Upper lobe of right lung (tissue), 1 donor: ENCODE measurements at regions not wholly inside any gene's neighbourhood (a gene's known extent, or its start where the extent isn't known, plus 50 kb on each side); places are given as distances from the start of the nearest gene placed in this dataset.
"Not testable (repeated sequence)": the region's sequence is repeated elsewhere in the genome, so short reads cannot be mapped to it uniquely, and the experiment has no call there.

ENCODE experiments used
- ATAC-seq: fragments of 200-7000 bp; cut with Tn5 transposase; one replicate; pipeline ENCODE4 v1.9.1; 2020; ENCODE audit warnings: mild to moderate bottlenecking, moderate library complexity
- DNase-seq: peaks from one replicate; pipeline ENCODE4 v3.0.0-alpha.2; 2020
- H3K27ac ChIP-seq: fragments of 200-600 bp; one replicate; pipeline ENCODE4 v1.8.0; 2022
- H3K27me3 ChIP-seq: fragments of 200-600 bp; one replicate; pipeline ENCODE4 v1.8.0; 2022; ENCODE audit warnings: mild to moderate bottlenecking
- H3K36me3 ChIP-seq: fragments of 200-600 bp; one replicate; pipeline ENCODE4 v1.8.0; 2022
- H3K4me1 ChIP-seq: fragments of 200-600 bp; one replicate; pipeline ENCODE4 v1.8.0; 2022
- H3K4me3 ChIP-seq: fragments of 200-600 bp; one replicate; pipeline ENCODE4 v1.8.0; 2022; ENCODE audit warnings: mild to moderate bottlenecking
- H3K9me3 ChIP-seq: fragments of 200-600 bp; one replicate; pipeline ENCODE4 v1.8.0; 2022
- intact Hi-C: fragments of 100-400 bp; cut with DNase I; formaldehyde crosslinking; loops from one replicate; pipeline ENCODE4 v1.11.0; 2022
- TF ChIP-seq, protein P1 (sequence below): fragments of 200-600 bp; IDR thresholded peaks from one replicate; pipeline ENCODE4 v1.8.0; 2022; ENCODE audit warnings: antibody characterized with exemption
- donor health status: DM: no; HTN: yes; CAD: no; lungs with severe emphysema.

DNA sequence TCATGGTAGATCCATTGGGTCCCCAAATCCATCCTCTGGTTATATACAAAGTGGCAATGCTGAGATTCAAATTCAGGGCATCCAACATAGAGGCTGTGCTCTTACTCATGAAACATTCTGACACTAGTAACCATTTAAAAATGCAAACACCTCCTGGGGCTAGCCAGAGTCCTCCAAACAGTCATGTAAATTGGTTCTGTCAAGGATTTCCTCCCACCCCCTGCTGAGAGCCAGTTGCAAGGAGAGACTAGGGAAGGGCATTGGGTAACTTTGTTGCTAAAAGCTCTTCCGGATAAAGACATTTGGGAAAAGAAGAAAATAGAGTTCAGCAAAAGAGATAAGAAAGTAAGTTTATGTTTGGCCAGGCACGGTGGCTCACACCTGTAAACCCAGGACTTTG lies 58.3 kb downstream of the ART5 start:
- H3K4me1 ChIP-seq, intact Hi-C loops, H3K27me3 ChIP-seq, H3K36me3 ChIP-seq, DNase-seq, H3K27ac ChIP-seq, H3K9me3 ChIP-seq, ATAC-seq, H3K4me3 ChIP-seq: not testable (repeated sequence)

DNA sequence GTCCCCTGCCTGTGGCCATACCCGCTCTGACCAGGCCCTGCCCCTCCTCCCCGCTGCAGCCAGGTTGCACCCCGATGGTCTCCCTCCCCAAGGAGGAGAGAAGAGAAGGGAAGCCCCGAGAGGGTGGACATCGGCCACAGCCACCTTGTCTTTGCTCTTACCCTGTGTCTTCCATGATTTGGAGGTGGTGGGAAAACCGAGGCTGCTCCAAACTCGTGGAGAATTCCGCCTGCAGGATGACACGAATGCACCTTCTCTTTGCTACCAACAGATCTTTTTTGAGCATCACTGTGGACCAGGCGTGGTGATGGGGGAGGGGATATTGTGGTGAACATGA lies 60.4 kb downstream of the ART5 start:
- H3K9me3 ChIP-seq, H3K4me1 ChIP-seq, H3K27me3 ChIP-seq, H3K27ac ChIP-seq, DNase-seq, H3K4me3 ChIP-seq, intact Hi-C loops, H3K36me3 ChIP-seq, ATAC-seq: not testable (repeated sequence)

DNA sequence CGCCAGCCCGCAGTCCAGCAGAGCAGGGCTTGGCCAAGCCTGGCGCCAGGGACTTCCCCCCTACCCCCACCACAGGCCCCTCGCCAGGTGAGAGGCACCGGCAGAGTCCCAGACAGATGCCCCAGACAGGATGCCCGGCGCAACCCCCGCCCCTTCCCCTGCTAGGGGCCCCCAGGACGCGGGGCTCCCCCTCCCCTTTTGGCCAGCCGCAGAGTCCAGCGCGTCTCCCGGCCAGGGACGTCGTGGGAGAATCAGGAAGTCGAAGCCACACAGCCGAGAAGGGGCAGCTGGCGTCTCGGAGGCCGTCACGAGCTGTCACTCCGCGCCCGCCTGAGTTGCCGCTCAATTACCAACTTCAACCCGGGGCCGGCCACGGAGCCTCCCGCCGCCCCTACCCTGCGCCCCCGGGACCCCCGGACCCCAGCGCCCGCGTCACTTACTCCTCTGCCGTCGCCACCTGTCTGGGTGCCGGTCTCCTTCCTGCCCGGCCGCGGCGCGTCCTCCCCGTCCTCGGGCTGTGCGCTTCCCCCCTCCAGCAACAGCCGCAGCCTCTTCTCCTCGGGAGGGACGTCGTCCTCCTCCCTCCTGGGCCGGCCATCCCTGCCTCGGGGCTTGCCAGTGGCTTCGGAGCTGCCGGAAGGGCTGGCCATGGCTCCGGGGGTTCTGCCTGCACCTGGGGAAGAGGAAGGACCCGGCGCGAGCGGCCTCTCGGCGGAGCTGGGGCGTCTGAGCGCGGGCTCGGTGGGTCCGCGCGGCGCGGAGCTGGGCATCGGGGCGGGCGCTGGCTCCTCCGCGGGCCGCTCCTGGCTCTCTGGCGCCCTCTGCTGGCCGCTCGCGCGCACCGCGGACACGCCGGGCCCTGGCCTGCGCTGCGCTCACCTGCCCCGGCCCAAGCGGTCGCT lies 61.1 kb downstream of the ART5 start:
- H3K27me3 ChIP-seq, intact Hi-C loops, H3K36me3 ChIP-seq, H3K27ac ChIP-seq, H3K9me3 ChIP-seq, H3K4me1 ChIP-seq: not testable (repeated sequence)
- TF ChIP-seq, protein P1, sequence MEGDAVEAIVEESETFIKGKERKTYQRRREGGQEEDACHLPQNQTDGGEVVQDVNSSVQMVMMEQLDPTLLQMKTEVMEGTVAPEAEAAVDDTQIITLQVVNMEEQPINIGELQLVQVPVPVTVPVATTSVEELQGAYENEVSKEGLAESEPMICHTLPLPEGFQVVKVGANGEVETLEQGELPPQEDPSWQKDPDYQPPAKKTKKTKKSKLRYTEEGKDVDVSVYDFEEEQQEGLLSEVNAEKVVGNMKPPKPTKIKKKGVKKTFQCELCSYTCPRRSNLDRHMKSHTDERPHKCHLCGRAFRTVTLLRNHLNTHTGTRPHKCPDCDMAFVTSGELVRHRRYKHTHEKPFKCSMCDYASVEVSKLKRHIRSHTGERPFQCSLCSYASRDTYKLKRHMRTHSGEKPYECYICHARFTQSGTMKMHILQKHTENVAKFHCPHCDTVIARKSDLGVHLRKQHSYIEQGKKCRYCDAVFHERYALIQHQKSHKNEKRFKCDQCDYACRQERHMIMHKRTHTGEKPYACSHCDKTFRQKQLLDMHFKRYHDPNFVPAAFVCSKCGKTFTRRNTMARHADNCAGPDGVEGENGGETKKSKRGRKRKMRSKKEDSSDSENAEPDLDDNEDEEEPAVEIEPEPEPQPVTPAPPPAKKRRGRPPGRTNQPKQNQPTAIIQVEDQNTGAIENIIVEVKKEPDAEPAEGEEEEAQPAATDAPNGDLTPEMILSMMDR, result peak; percentile 72
- ATAC-seq (peak; percentile 73), DNase-seq (peak; percentile 85)
- peak overlapping the region; percentile 46 for H3K4me3 ChIP-seq

DNA sequence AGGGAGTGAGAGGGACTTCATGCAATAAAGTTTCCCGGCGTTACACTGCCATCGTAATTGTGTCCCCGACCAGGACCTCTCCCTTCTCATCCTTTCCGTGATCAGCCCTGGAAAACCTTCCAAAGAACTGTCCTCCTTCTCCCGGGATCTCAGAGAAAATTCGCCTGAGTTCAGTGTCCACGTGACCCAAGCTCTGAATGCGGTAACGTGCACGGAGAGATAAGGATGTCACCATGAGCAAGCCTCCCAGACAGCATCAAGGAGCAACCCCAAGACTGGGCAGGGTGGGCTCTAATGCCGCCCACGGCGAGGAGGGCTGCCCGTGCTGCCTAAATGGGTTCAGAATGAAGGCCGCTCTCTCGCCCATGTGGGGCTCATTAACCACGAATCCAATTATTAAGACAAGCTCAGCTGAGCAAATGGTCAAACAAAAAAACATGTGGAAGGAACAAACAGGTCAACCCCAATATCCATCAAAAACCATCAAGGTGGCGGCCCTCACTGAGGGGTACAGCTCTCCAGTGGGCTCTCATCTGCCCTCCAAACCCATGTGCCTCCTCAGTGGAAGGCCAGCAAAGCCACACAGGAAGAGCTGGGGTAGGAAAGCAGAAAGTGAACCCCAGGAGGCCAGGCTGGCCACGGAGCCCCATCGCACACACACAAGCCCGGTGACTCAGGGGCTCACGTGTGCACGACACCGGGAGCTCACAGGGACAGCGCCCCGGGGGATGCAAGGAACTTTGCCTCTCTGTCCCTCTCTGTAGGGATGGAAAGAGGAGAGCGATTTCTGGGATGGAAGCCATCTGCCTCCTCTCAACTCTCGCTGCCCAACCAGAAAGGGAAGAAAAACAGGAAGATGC lies 62.0 kb downstream of the ART5 start:
- H3K36me3 ChIP-seq, DNase-seq, ATAC-seq, intact Hi-C loops, H3K9me3 ChIP-seq, H3K4me3 ChIP-seq, H3K27me3 ChIP-seq, H3K27ac ChIP-seq, H3K4me1 ChIP-seq: not testable (repeated sequence)

DNA sequence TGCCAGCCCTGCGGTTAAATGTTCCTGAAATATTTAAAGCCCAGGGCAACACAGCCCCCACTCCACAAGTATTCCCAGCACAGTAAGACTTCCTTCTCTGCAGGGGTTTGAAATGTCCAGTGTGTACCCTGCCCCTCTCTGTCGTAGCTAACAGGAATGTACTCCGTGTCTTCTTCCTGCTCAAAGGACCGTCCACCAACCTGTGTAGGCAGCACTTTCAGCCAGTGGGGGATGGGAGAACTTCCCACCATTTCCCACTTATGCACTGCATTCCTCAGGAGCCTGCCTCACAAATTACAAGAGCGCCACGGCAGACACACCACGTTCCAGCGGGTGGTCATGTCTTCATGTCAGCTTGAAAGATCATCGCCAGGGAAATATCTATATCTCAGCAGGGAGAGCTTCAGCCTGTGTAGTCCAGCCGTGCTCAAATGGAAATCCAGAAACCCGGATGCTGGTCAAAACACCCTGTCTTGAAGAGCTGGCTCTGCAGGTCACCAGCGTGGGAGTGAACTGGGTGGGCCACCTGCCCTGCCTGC lies 65.7 kb downstream of the ART5 start:
- DNase-seq, H3K27ac ChIP-seq, H3K4me3 ChIP-seq, intact Hi-C loops, H3K4me1 ChIP-seq, H3K9me3 ChIP-seq, H3K27me3 ChIP-seq, ATAC-seq, H3K36me3 ChIP-seq: not testable (repeated sequence)

DNA sequence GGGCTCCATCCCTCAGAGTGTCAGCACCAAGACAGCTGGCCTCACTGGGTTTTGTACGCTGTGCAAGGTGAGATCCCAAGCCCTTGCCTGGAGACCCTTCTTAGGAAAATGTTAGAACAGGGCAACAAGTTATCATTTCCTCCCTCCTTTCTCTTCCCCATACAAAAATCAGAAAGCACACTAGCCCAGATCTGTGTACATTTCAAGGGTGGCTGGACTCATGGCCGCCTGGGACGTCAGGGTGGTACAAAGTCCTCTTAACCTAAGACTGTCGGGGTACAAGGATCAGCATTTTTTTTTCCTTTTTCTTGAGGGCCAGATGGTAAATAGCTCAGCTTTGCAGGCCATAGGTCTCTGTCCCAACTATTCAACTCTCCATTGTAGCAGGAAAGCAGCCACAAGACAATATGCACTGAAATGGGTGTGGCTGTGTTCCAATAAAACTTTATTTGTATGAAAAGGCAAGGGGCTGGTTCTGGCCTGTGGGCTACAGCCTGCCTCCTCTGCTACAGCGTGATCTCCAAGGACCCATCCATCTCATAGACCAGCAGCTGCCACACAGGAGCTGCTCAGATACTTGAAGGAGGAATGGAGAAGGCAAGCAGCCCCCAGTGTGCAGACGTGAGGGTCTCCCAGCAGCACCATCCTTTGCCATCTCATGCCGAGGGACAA lies 68.7 kb downstream of the ART5 start:
- DNase-seq, H3K9me3 ChIP-seq, H3K4me3 ChIP-seq, H3K4me1 ChIP-seq, H3K36me3 ChIP-seq, H3K27me3 ChIP-seq, ATAC-seq, intact Hi-C loops, H3K27ac ChIP-seq: not testable (repeated sequence)

DNA sequence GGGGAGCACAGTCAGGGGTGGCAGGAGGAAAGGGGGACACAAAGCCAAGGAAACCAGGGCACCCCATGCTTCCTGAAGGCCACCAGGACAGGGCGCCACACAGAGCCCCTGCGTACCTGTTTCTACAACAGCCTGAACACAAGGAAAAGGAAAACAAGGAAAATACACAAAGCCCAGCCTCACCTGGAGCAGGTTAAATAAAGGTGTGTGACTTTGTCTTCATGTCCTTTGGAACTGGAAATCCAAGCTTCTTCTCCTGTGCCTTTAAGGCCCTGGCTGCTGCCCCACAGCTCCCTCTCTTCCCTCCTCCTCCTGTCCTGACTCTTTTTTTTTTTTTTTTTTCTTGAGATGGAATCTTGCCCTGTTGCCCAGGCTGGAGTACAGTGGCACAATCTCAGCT lies 70.0 kb downstream of the ART5 start:
- DNase-seq, H3K4me3 ChIP-seq, ATAC-seq, H3K36me3 ChIP-seq, intact Hi-C loops, H3K27ac ChIP-seq, H3K4me1 ChIP-seq, H3K9me3 ChIP-seq, H3K27me3 ChIP-seq: not testable (repeated sequence)

DNA sequence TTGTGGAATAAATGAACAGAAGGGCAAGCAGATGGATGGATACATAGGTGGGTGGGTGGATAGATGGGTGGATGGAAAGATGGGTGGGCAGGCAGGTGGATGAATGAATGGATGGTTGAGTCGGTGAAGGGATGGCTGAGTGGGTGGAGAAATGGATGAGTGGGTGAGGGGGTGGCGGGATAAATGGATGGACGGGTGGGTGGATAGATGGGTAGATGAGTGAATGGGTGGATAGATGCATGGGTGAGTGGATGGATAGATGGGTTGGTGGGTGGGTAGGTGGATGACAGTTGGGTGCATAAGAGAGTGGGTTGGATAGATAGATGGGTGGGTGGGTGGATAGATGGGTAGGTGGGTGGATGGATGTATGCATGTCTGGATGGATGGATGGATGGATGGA lies 76.0 kb downstream of the ART5 start:
- H3K4me1 ChIP-seq, H3K9me3 ChIP-seq, ATAC-seq, H3K27me3 ChIP-seq, intact Hi-C loops, H3K27ac ChIP-seq, H3K4me3 ChIP-seq, H3K36me3 ChIP-seq, DNase-seq: not testable (repeated sequence)

DNA sequence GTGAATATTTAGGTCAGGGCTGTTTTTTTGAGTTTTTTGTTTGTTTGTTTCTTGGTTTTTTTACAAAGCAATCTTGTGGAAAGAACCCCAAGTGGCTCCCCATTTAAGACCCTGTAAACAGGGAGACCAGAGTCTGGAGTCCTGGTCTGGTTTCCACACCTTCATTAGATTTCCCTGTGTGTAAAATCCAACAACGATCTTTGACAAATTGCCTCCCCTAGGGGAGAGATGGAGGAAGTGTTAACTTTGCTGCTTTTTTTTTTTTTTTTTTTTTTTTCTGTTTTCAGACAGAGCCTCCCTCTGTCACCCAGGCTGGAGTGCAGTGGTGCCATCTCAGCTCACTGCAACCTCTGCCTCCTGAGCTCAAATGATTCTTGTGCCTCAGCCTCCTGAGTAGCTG lies 77.4 kb downstream of the ART5 start:
- H3K27ac ChIP-seq, H3K4me1 ChIP-seq, H3K9me3 ChIP-seq, H3K36me3 ChIP-seq, H3K4me3 ChIP-seq, DNase-seq, ATAC-seq, H3K27me3 ChIP-seq, intact Hi-C loops: not testable (repeated sequence)

DNA sequence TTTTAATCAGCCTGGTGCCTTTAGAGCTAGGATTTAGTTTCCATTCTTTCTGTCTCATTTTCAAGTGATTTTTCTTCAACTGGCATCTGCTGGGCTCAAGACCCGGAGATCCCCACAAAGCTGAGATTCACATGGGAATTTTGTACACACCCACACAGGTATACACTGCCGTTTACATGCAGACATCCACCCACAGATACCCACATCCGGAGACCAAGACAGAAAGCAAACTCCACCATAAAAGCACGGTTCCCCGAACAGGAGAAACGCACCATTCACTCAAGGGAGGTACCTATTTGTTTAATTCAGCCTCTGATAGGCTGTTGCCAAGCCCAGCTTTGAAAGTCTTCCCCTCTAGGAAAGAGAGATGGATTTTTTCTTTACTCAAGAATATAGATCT lies 87.2 kb downstream of the ART5 start:
- H3K9me3 ChIP-seq, H3K4me3 ChIP-seq, H3K4me1 ChIP-seq, ATAC-seq, H3K27ac ChIP-seq, H3K27me3 ChIP-seq, DNase-seq, H3K36me3 ChIP-seq, intact Hi-C loops: not testable (repeated sequence)

DNA sequence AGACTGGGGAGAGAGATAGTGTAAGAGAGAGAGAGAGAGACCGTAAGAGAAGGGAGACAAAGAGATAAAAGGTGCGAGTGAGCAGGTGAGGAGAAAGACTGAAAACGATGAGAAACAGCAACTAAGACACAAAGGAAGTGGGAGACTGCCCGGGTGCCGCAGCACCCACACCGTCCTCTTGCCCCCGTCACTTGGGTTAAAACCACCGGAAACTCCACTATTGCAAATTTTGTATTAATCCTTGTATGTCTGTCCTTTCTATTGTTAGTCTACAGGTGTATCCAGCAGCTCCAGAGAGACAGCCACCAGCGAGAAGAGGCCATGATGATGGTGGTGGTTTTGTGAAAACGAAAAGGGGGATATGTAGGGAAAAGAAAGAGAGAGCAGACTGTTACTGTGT lies 96.8 kb downstream of the ART5 start:
- H3K27ac ChIP-seq, DNase-seq, H3K4me1 ChIP-seq, H3K27me3 ChIP-seq, H3K4me3 ChIP-seq, H3K36me3 ChIP-seq, intact Hi-C loops, ATAC-seq, H3K9me3 ChIP-seq: not testable (repeated sequence)

DNA sequence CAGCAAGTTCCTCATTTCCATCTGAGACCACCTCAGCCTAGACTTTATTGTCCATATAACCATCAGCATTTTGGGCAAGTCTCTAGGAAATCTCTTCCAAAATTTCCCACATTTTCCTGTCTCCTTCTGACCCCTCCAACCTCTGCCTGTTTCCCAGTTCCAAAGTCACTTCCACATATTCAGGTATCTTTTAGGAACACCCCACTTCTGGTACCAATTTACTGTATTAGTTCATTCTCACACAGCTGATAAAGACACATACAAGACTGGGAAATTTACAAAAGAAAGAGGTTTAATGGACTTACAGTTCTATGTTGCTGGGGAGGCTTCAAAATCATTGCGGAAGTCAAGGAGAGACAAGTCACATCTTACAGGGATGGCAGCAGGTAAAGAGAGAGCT lies 103.6 kb downstream of the ART5 start:
- H3K27me3 ChIP-seq, H3K9me3 ChIP-seq, H3K4me3 ChIP-seq, H3K36me3 ChIP-seq, H3K27ac ChIP-seq, intact Hi-C loops, ATAC-seq, H3K4me1 ChIP-seq, DNase-seq: not testable (repeated sequence)

DNA sequence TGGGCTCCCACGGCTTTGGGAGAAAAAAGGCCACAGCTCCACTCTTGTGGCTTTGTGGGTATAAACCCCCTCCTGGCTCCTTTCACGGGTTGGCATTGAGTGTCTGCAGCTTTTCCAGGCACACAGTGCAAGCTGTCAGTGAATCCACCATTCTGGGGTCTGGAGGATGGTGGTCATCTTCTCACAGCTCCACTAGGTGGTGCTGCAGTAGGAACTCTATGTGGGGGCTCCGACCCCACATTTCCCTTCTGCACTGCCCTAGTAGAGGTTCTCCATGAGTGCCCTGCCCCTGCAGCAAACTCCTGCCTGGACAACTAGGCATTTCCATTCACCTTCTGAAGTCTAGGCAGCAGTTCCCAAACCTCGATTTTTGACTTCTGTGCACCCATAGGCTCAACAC lies 104.5 kb downstream of the ART5 start:
- H3K36me3 ChIP-seq, H3K27me3 ChIP-seq, ATAC-seq, H3K27ac ChIP-seq, DNase-seq, H3K9me3 ChIP-seq, intact Hi-C loops, H3K4me1 ChIP-seq, H3K4me3 ChIP-seq: not testable (repeated sequence)
